Astrocyte (in vitro differentiated cells and primary cell): ENCODE measurements at regions not wholly inside any gene's neighbourhood (a gene's known extent, or its start where the extent isn't known, plus 50 kb on each side); places are given as distances from the start of the nearest gene placed in this dataset.

Experiments
- DNase-seq: peaks from one replicate; pipeline ENCODE4 v3.0.0-alpha.2; 2010; ENCODE audit warnings: low read depth
- FAIRE-seq: peaks from 2 replicates; lab custom pipeline; 2011; peaks lifted over from hg19 to GRCh38; lab: Jason Lieb, UNC
- H2AFZ ChIP-seq: 2 replicates; pipeline ENCODE4 v1.6.0; 2012; ENCODE audit warnings: low read depth, low read length, inconsistent platforms
- H3K27ac ChIP-seq: 2 replicates; pipeline ENCODE4 v1.5.1; 2011; ENCODE audit warnings: low read depth, low read length, inconsistent platforms
- H3K27me3 ChIP-seq: 2 replicates; pipeline ENCODE4 v1.6.0; 2011; ENCODE audit warnings: low read length, inconsistent platforms; ENCODE audit not compliant: insufficient read depth
- H3K36me3 ChIP-seq: 2 replicates; pipeline ENCODE4 v1.5.1; 2011; ENCODE audit warnings: low read length, inconsistent platforms; ENCODE audit not compliant: insufficient read depth
- H3K4me1 ChIP-seq: 2 replicates; pipeline ENCODE4 v1.5.1; 2011; ENCODE audit warnings: low read length, inconsistent platforms; ENCODE audit not compliant: insufficient read depth
- H3K4me2 ChIP-seq: 2 replicates; pipeline ENCODE4 v1.6.0; 2012; ENCODE audit warnings: low read length, inconsistent platforms
- H3K4me3 ChIP-seq: 2 replicates; pipeline ENCODE4 v1.5.1; 2011; ENCODE audit warnings: low read depth, mild to moderate bottlenecking, low read length, inconsistent platforms; ENCODE audit not compliant: insufficient read depth
- H3K79me2 ChIP-seq: 2 replicates; pipeline ENCODE4 v1.6.0; 2012; ENCODE audit warnings: mild to moderate bottlenecking, low read length, inconsistent platforms; ENCODE audit not compliant: insufficient read depth
- H3K9ac ChIP-seq: 2 replicates; pipeline ENCODE4 v1.6.0; 2012; ENCODE audit warnings: mild to moderate bottlenecking, low read length, inconsistent platforms
- H3K9me3 ChIP-seq: 2 replicates; pipeline ENCODE4 v1.5.1; 2012; ENCODE audit warnings: low read depth, mild to moderate bottlenecking, low read length, inconsistent platforms; ENCODE audit not compliant: insufficient read depth
- H4K20me1 ChIP-seq: 2 replicates; pipeline ENCODE4 v1.6.0; 2012; ENCODE audit warnings: low read length, inconsistent platforms; ENCODE audit not compliant: insufficient read depth
- H3K27ac Mint-ChIP-seq: one replicate; pipeline ENCODE4 v1.8.0; 2021; ENCODE audit warnings: mild to moderate bottlenecking, mixed read lengths; ENCODE audit not compliant: unreplicated experiment
- H3K27me3 Mint-ChIP-seq: one replicate; pipeline ENCODE4 v1.8.0; 2021; ENCODE audit warnings: low read depth, mixed read lengths; ENCODE audit not compliant: unreplicated experiment
- H3K36me3 Mint-ChIP-seq: one replicate; pipeline ENCODE4 v1.8.0; 2021; ENCODE audit warnings: low read depth, mixed read lengths; ENCODE audit not compliant: unreplicated experiment
- H3K4me1 Mint-ChIP-seq: one replicate; pipeline ENCODE4 v1.8.0; 2021; ENCODE audit warnings: low read depth, mixed read lengths; ENCODE audit not compliant: unreplicated experiment
- H3K4me3 Mint-ChIP-seq: one replicate; pipeline ENCODE4 v1.8.0; 2021; ENCODE audit warnings: mild to moderate bottlenecking, moderate library complexity, mixed read lengths; ENCODE audit not compliant: unreplicated experiment
- H3K9me3 Mint-ChIP-seq: one replicate; pipeline ENCODE4 v1.8.0; 2021; ENCODE audit warnings: mild to moderate bottlenecking, mixed read lengths; ENCODE audit not compliant: unreplicated experiment
- CTCF ChIP-seq: IDR thresholded peaks from 2 replicates; pipeline ENCODE4 v1.5.1; 2011; ENCODE audit warnings: low read depth, mild to moderate bottlenecking, inconsistent platforms, low read length, moderate library complexity; ENCODE audit not compliant: insufficient read depth
- EZH2 ChIP-seq: IDR thresholded peaks from 2 replicates; pipeline ENCODE4 v1.6.1; 2012; ENCODE audit warnings: mild to moderate bottlenecking, low read length, inconsistent platforms; ENCODE audit not compliant: insufficient read depth

- Mint-ChIP-seq H3K9me3 (no peaks in the 10 kb centered on the region), H3K4me1 (peaks cover 42% of the 10 kb centered on the region), H3K36me3 (no peaks in the 10 kb centered on the region), H3K27me3 (no peaks in the 10 kb centered on the region), H3K27ac (no peak overlapping the region), H3K4me3 (no peak overlapping the region)
- Histone ChIP-seq H4K20me1 (no peaks in the 10 kb centered on the region), H3K4me3 (no peak overlapping the region), H2AFZ (no peak overlapping the region), H3K79me2 (no peaks in the 10 kb centered on the region), H3K27ac (no peak overlapping the region), H3K9ac (no peak overlapping the region), H3K9me3 (no peaks in the 10 kb centered on the region), H3K27me3 (no peaks in the 10 kb centered on the region), H3K4me2 (no peak overlapping the region), H3K4me1 (peaks cover 19% of the 10 kb centered on the region), H3K36me3 (no peaks in the 10 kb centered on the region)
- FAIRE-seq (no peak), DNase-seq (no peak)
- TF ChIP-seq EZH2 = no peak
- TF ChIP-seq CTCF = no peak
Measured at GRCh38 chr12:75711271-75711670, 199.9 kb upstream of the KRR1 start.

- Histone ChIP-seq H3K9me3 (no peaks in the 10 kb centered on the region), H3K4me3 (no peak overlapping the region), H3K79me2 (no peaks in the 10 kb centered on the region), H3K27me3 (no peaks in the 10 kb centered on the region), H4K20me1 (no peaks in the 10 kb centered on the region), H3K4me1 (peaks cover 25% of the 10 kb centered on the region), H3K9ac (no peak overlapping the region), H2AFZ (no peak overlapping the region), H3K27ac (no peak overlapping the region), H3K4me2 (no peak overlapping the region), H3K36me3 (no peaks in the 10 kb centered on the region)
- TF ChIP-seq EZH2 (no peak), CTCF (no peak)
- Mint-ChIP-seq H3K9me3 (no peaks in the 10 kb centered on the region), H3K36me3 (no peaks in the 10 kb centered on the region), H3K27me3 (no peaks in the 10 kb centered on the region), H3K4me3 (no peak overlapping the region), H3K4me1 (peaks cover 50% of the 10 kb centered on the region), H3K27ac (no peak overlapping the region)
- no peak for DNase-seq
- no peak for FAIRE-seq
Measured at GRCh38 chr12:75710361-75711069, 199.1 kb upstream of the KRR1 start.

GRCh38 chr12:75709503-75709902, 198.1 kb upstream of the KRR1 start:
- Histone ChIP-seq H3K36me3 (no peaks in the 10 kb centered on the region), H2AFZ (no peak overlapping the region), H3K4me2 (no peak overlapping the region), H3K9ac (no peak overlapping the region), H3K27me3 (no peaks in the 10 kb centered on the region), H3K4me3 (no peak overlapping the region), H4K20me1 (no peaks in the 10 kb centered on the region), H3K9me3 (no peaks in the 10 kb centered on the region), H3K27ac (no peak overlapping the region), H3K79me2 (no peaks in the 10 kb centered on the region), H3K4me1 (peaks cover 25% of the 10 kb centered on the region)
- Mint-ChIP-seq H3K27me3 (no peaks in the 10 kb centered on the region), H3K4me1 (peaks cover 48% of the 10 kb centered on the region), H3K4me3 (no peak overlapping the region), H3K27ac (no peak overlapping the region), H3K36me3 (no peaks in the 10 kb centered on the region), H3K9me3 (no peaks in the 10 kb centered on the region)
- FAIRE-seq (no peak), DNase-seq (no peak)
- no peak for TF ChIP-seq CTCF
- no peak for TF ChIP-seq EZH2
